Liver (tissue), 8 donors: ENCODE measurements at regions not wholly inside any gene's neighbourhood (a gene's known extent, or its start where the extent isn't known, plus 50 kb on each side); places are given as distances from the start of the nearest gene placed in this dataset.

Experiments used
- DNase-seq: peaks from one replicate; pipeline ENCODE4 v3.0.0-alpha.2; 2017; ENCODE audit warnings: low spot score
- H3K27ac ChIP-seq, 2 donors: one replicate each; pipeline ENCODE4 v1.7.0; 2013; ENCODE audit warnings: inconsistent platforms in 2 of 2, low read length in 2 of 2, control low read depth in 1 of 2, low read depth in 1 of 2, mild to moderate bottlenecking in 1 of 2
- H3K27me3 ChIP-seq, 4 donors: one replicate each; pipeline versions ENCODE4 v1.6.1 to v1.7.0; 2013; ENCODE audit warnings: low read length in 3 of 4, inconsistent platforms in 1 of 4, mild to moderate bottlenecking in 1 of 4, moderate library complexity in 1 of 4; ENCODE audit not compliant: control insufficient read depth in 4 of 4, insufficient read depth in 4 of 4
- H3K36me3 ChIP-seq, 4 donors: one replicate each; pipeline versions ENCODE4 v1.6.1 to v1.7.0; 2013; ENCODE audit warnings: low read length in 3 of 4, mild to moderate bottlenecking in 3 of 4, low read depth in 1 of 4, moderate library complexity in 1 of 4; ENCODE audit not compliant: control insufficient read depth in 4 of 4, insufficient read depth in 3 of 4
- H3K4me1 ChIP-seq, 4 donors: one replicate each; pipeline versions ENCODE4 v1.6.1 to v1.7.0; 2013; ENCODE audit warnings: low read length in 3 of 4, mild to moderate bottlenecking in 3 of 4, moderate library complexity in 1 of 4; ENCODE audit not compliant: control insufficient read depth in 4 of 4, insufficient read depth in 4 of 4
- H3K4me3 ChIP-seq, 3 donors: one replicate each; pipeline versions ENCODE4 v1.6.1 to v1.7.0; 2013; ENCODE audit warnings: low read length in 3 of 3, control low read depth in 1 of 3, low read depth in 1 of 3, mild to moderate bottlenecking in 1 of 3
- H3K9ac ChIP-seq, 2 donors: one replicate each; pipeline ENCODE4 v1.7.0; 2013; ENCODE audit warnings: low read length in 2 of 2, mild to moderate bottlenecking in 2 of 2, moderate library complexity in 2 of 2, control low read depth in 1 of 2, low read depth in 1 of 2
- H3K9me3 ChIP-seq, 4 donors: one replicate each; pipeline versions ENCODE4 v1.6.1 to v1.7.0; 2013; ENCODE audit warnings: low read length in 3 of 4; ENCODE audit not compliant: control insufficient read depth in 4 of 4
- EGR1 ChIP-seq, 2 donors: IDR thresholded peaks; 2 replicates each; pipeline ENCODE4 v1.6.1; 2016 to 2018; ENCODE audit warnings: antibody characterized with exemption in 2 of 2, low read depth in 2 of 2
- FOXA1 ChIP-seq: IDR thresholded peaks from 2 replicates; pipeline ENCODE4 v1.6.1; 2016; ENCODE audit warnings: antibody characterized with exemption
- FOXA2 ChIP-seq: IDR thresholded peaks from 2 replicates; pipeline ENCODE4 v1.6.1; 2016; ENCODE audit warnings: antibody characterized with exemption
- GABPA ChIP-seq, 2 donors: IDR thresholded peaks in 1 of 2; conservative IDR thresholded peaks in 1 of 2; 2 replicates each; pipeline ENCODE4 v1.6.1; 2016; ENCODE audit warnings: antibody characterized with exemption in 2 of 2, mild to moderate bottlenecking in 1 of 2, moderate library complexity in 1 of 2
- HNF4A ChIP-seq, 2 donors: conservative IDR thresholded peaks; 2 replicates each; pipeline ENCODE4 v1.6.1; 2016; ENCODE audit warnings: antibody characterized with exemption in 2 of 2, mild to moderate bottlenecking in 2 of 2
- HNF4G ChIP-seq: IDR thresholded peaks from 2 replicates; pipeline ENCODE4 v1.6.1; 2016; ENCODE audit warnings: antibody characterized with exemption
- JUND ChIP-seq, 2 donors: IDR thresholded peaks; 2 replicates each; pipeline ENCODE4 v1.6.1; 2016; ENCODE audit warnings: antibody characterized with exemption in 2 of 2
- NR2F2 ChIP-seq: IDR thresholded peaks from 2 replicates; pipeline ENCODE4 v1.6.1; 2016; ENCODE audit warnings: antibody characterized with exemption
- RXRA ChIP-seq, 2 donors: IDR thresholded peaks; 2 replicates each; pipeline ENCODE4 v1.6.1; 2017 to 2018; ENCODE audit warnings: antibody characterized with exemption in 2 of 2, mild to moderate bottlenecking in 1 of 2
- SP1 ChIP-seq: IDR thresholded peaks from 2 replicates; pipeline ENCODE4 v1.6.1; 2018; ENCODE audit warnings: antibody characterized with exemption, mild to moderate bottlenecking
- YY1 ChIP-seq: IDR thresholded peaks from 2 replicates; pipeline ENCODE4 v1.6.1; 2016; ENCODE audit warnings: antibody characterized with exemption, mild to moderate bottlenecking
- whole genome bisulfite sequencing: extraction: QIAGEN DNeasy Blood & Tissue Kit; methylation state at CpG from one replicate; pipeline ENCODE4 v1.1.7; 2013; 5-methylcytosine and 5-hydroxymethylcytosine counted together
- TF ChIP-seq, protein P1 (sequence below): IDR thresholded peaks from 2 replicates; pipeline ENCODE4 v1.6.1; 2016; ENCODE audit warnings: antibody characterized with exemption
- TF ChIP-seq, protein P2 (sequence below): IDR thresholded peaks from 2 replicates; pipeline ENCODE4 v1.6.1; 2016; ENCODE audit warnings: antibody characterized with exemption
- TF ChIP-seq, protein P3 (sequence below): IDR thresholded peaks from 2 replicates; pipeline ENCODE4 v1.6.1; 2016; ENCODE audit warnings: antibody characterized with exemption
- TF ChIP-seq, protein P4 (sequence below): fragments of 150-350 bp; IDR thresholded peaks from 2 replicates; pipeline ENCODE4 v1.5.1; 2017; ENCODE audit warnings: improper control_type of control experiment, low read depth, low read length; ENCODE audit not compliant: missing input control
- donor health status: healthy.
- donor health status: healthy.
- donor health status: healthy.
- donor health status: healthy.
- donor health status: healthy.

DNA sequence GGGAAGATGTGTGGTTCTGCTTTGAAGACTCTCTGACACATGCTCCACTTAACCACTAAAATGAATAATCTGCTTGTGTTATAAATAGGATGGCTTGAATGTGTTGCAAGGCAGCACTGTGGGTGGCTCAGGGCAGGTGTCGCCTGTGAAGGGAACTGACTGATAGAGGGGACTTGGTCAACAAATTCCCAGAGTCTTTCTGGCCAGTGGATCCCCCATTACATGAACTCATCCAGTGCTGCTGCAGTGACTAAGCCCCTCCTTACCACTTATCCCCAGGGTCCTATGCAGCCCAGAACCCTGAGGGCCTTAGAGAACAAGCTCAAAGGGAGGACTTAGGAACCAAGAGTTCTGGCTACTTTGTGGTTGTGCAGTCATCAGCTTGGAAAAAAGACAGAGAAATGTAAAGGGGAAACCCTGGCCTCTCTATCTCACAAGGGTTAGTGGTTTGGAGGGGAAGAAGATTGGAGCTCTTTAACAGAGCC is 226.2 kb upstream of the TNP1 start (continued):
- TF ChIP-seq YY1: no peak
- no peak for TF ChIP-seq FOXA2
- TF ChIP-seq EGR1 (IDR thresholded peaks at IDR 0.05; ENCODE audit: low read depth in 2 of 2): no peak
- TF ChIP-seq, protein P1, sequence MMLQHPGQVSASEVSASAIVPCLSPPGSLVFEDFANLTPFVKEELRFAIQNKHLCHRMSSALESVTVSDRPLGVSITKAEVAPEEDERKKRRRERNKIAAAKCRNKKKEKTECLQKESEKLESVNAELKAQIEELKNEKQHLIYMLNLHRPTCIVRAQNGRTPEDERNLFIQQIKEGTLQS: no peak
- TF ChIP-seq HNF4A (conservative IDR thresholded peaks at IDR 0.05): no peak

DNA sequence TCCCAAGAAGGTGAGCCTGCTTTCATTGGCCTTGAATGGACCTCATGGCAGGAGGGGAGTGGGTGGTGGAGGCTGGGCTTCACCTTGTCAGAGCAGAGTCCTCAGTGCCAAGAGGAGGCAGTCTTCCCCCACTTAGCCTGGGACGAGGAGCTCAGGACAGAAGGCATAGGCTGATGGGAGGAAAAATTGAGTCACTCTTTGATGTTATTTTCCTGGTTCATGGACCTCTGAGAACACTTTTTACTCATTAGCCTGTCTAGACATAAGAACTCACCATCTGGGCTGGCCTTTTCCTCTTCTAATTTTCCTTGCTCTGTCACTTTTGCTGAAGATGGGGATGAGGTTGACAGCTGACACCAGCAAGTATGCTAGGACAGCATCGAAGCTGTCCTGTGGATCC is 225.7 kb upstream of the TNP1 start:
- Histone ChIP-seq H3K4me3 (no peak overlapping the region), H3K9me3 (no peaks in the 10 kb centered on the region), H3K36me3 (no peaks in the 10 kb centered on the region), H3K27me3 (peaks cover 0 to 3% (median 0%) of the 10 kb centered on the region in 4 donors), H3K27ac (no peak overlapping the region), H3K4me1 (no peaks in the 10 kb centered on the region), H3K9ac (no peak overlapping the region)
- 77% methylated on average over 2 of the region's 2 CpGs for WGBS
- peak; percentile 13 for DNase-seq
- TF ChIP-seq YY1 (no peak), JUND (IDR thresholded peaks at IDR 0.05) (no peak), FOXA2 (no peak), RXRA (IDR thresholded peaks at IDR 0.05) (no peak), EGR1 (IDR thresholded peaks at IDR 0.05; ENCODE audit: low read depth in 2 of 2) (no peak), FOXA1 (no peak), NR2F2 (no peak), SP1 (no peak)
- TF ChIP-seq, protein P2, sequence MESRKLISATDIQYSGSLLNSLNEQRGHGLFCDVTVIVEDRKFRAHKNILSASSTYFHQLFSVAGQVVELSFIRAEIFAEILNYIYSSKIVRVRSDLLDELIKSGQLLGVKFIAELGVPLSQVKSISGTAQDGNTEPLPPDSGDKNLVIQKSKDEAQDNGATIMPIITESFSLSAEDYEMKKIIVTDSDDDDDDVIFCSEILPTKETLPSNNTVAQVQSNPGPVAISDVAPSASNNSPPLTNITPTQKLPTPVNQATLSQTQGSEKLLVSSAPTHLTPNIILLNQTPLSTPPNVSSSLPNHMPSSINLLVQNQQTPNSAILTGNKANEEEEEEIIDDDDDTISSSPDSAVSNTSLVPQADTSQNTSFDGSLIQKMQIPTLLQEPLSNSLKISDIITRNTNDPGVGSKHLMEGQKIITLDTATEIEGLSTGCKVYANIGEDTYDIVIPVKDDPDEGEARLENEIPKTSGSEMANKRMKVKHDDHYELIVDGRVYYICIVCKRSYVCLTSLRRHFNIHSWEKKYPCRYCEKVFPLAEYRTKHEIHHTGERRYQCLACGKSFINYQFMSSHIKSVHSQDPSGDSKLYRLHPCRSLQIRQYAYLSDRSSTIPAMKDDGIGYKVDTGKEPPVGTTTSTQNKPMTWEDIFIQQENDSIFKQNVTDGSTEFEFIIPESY: no peak
- TF ChIP-seq, protein P3, sequence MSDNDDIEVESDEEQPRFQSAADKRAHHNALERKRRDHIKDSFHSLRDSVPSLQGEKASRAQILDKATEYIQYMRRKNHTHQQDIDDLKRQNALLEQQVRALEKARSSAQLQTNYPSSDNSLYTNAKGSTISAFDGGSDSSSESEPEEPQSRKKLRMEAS: no peak
- TF ChIP-seq, protein P4, sequence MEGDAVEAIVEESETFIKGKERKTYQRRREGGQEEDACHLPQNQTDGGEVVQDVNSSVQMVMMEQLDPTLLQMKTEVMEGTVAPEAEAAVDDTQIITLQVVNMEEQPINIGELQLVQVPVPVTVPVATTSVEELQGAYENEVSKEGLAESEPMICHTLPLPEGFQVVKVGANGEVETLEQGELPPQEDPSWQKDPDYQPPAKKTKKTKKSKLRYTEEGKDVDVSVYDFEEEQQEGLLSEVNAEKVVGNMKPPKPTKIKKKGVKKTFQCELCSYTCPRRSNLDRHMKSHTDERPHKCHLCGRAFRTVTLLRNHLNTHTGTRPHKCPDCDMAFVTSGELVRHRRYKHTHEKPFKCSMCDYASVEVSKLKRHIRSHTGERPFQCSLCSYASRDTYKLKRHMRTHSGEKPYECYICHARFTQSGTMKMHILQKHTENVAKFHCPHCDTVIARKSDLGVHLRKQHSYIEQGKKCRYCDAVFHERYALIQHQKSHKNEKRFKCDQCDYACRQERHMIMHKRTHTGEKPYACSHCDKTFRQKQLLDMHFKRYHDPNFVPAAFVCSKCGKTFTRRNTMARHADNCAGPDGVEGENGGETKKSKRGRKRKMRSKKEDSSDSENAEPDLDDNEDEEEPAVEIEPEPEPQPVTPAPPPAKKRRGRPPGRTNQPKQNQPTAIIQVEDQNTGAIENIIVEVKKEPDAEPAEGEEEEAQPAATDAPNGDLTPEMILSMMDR: no peak
- TF ChIP-seq, protein P1: no peak

DNA sequence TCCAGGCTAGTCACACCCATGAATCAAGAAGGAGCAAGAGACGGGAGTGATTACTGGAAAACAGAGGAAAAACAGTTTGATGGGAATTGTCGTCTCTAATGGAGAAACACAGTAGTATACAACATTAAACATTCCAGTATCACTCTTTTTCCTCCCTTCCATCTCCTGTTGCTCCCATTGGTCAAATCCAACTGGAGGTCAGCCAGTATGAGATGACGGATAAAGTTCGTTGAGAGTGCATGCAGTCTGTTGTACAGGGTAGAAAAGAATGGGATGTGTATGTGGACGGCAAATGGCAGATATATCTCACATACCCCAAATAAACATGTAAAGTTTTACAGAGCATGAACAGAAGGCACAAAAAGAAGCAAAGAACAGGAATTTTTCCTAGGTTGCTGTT is 221.9 kb upstream of the TNP1 start:
- Histone ChIP-seq H3K27ac (no peak overlapping the region), H3K36me3 (no peaks in the 10 kb centered on the region), H3K4me1 (no peaks in the 10 kb centered on the region), H3K27me3 (peaks cover 0 to 3% (median 0%) of the 10 kb centered on the region in 4 donors), H3K9me3 (no peaks in the 10 kb centered on the region), H3K9ac (no peak overlapping the region), H3K4me3 (no peak overlapping the region)
- no peak for DNase-seq
- 87% methylated on average over 5 of the region's 5 CpGs for WGBS
- no peak for TF ChIP-seq SP1
- no peak for TF ChIP-seq JUND (IDR thresholded peaks at IDR 0.05)
- TF ChIP-seq GABPA (IDR thresholded peaks at IDR 0.05 in 1 of 2, conservative IDR thresholded peaks at IDR 0.05 in 1 of 2): no peak
- TF ChIP-seq HNF4A (conservative IDR thresholded peaks at IDR 0.05): no peak
- TF ChIP-seq, protein P1: no peak
- no peak for TF ChIP-seq RXRA (IDR thresholded peaks at IDR 0.05)
- TF ChIP-seq NR2F2: no peak
- TF ChIP-seq, protein P4: no peak
- no peak for TF ChIP-seq YY1
- no peak for TF ChIP-seq HNF4G
- TF ChIP-seq FOXA1: no peak
- TF ChIP-seq, protein P2: no peak
